Neural progenitor cell (in vitro differentiated cells): ENCODE measurements at regions not wholly inside any gene's neighbourhood (a gene's known extent, or its start where the extent isn't known, plus 50 kb on each side); places are given as distances from the start of the nearest gene placed in this dataset.
A peak's percentile ranks its signal among the peaks of the same experiment; 100 is the strongest.

ENCODE experiments used
- DNase-seq: peaks from one replicate; pipeline ENCODE4 v3.0.0-alpha.2; 2016; ENCODE audit warnings: low spot score
- H2AFZ ChIP-seq: fragments of 200-600 bp; sonication (generic); replicated peaks from 2 replicates; pipeline ENCODE4 v1.6.1; 2016; ENCODE audit warnings: antibody characterized with exemption
- H3F3A ChIP-seq: fragments of 200-600 bp; sonication (generic); 2 replicates; pipeline ENCODE4 v1.6.1; 2016; ENCODE audit warnings: antibody characterized with exemption, low read depth
- H3K27ac ChIP-seq: fragments of 200-600 bp; sonication (generic); 2 replicates; pipeline ENCODE4 v1.5.1; 2016; ENCODE audit warnings: mild to moderate bottlenecking
- H3K27me3 ChIP-seq: fragments of 200-600 bp; sonication (generic); 2 replicates; pipeline ENCODE4 v1.6.1; 2016; ENCODE audit warnings: mild to moderate bottlenecking, moderate library complexity
- H3K36me3 ChIP-seq: fragments of 200-600 bp; sonication (generic); 2 replicates; pipeline ENCODE4 v1.5.1; 2016
- H3K4me1 ChIP-seq: fragments of 200-600 bp; sonication (generic); 2 replicates; pipeline ENCODE4 v1.6.1; 2016; ENCODE audit warnings: mixed run types
- H3K4me2 ChIP-seq: fragments of 200-600 bp; sonication (generic); 2 replicates; pipeline ENCODE4 v1.6.1; 2016
- H3K4me3 ChIP-seq: fragments of 200-600 bp; sonication (generic); 2 replicates; pipeline ENCODE4 v1.5.1; 2016
- H3K79me2 ChIP-seq: fragments of 200-600 bp; sonication (generic); 2 replicates; pipeline ENCODE4 v1.6.1; 2016; ENCODE audit warnings: low read depth
- H3K9ac ChIP-seq: fragments of 200-600 bp; sonication (generic); 2 replicates; pipeline ENCODE4 v1.6.1; 2016
- H3K9me3 ChIP-seq: fragments of 200-600 bp; sonication (generic); 2 replicates; pipeline ENCODE4 v1.5.1; 2016; ENCODE audit warnings: low read depth
- H4K20me1 ChIP-seq: fragments of 200-600 bp; sonication (generic); 2 replicates; pipeline ENCODE4 v1.6.1; 2016; ENCODE audit warnings: low read depth
- H3K27ac Mint-ChIP-seq: 3 replicates; pipeline ENCODE4 v1.8.0; 2021; ENCODE audit warnings: mixed read lengths
- H3K27me3 Mint-ChIP-seq: 2 replicates; pipeline ENCODE4 v1.8.0; 2022; ENCODE audit warnings: low read depth, mild to moderate bottlenecking, inconsistent platforms, moderate library complexity, mixed read lengths; ENCODE audit not compliant: insufficient read depth
- H3K36me3 Mint-ChIP-seq: 3 replicates; pipeline ENCODE4 v1.8.0; 2021; ENCODE audit warnings: mixed read lengths
- H3K4me1 Mint-ChIP-seq: 3 replicates; pipeline ENCODE4 v1.8.0; 2021; ENCODE audit warnings: mixed read lengths
- H3K4me3 Mint-ChIP-seq: 3 replicates; pipeline ENCODE4 v1.8.0; 2021; ENCODE audit warnings: mild to moderate bottlenecking, moderate library complexity, mixed read lengths
- H3K9me3 Mint-ChIP-seq: 3 replicates; pipeline ENCODE4 v1.8.0; 2020; ENCODE audit warnings: mixed read lengths
- CTCF ChIP-seq: fragments of 200-600 bp; sonication (generic); IDR thresholded peaks from 2 replicates; pipeline ENCODE4 v1.5.1; 2017; ENCODE audit warnings: antibody characterized with exemption, mild to moderate bottlenecking
- EZH2 ChIP-seq: fragments of 200-600 bp; sonication (generic); IDR thresholded peaks from 2 replicates; pipeline ENCODE4 v1.6.1; 2017; ENCODE audit warnings: antibody characterized with exemption, mild to moderate bottlenecking, moderate library complexity
- EZH2phosphoT487 ChIP-seq: fragments of 200-600 bp; sonication (generic); IDR thresholded peaks from 2 replicates; pipeline ENCODE4 v1.6.1; 2017; ENCODE audit warnings: antibody characterized with exemption

DNA sequence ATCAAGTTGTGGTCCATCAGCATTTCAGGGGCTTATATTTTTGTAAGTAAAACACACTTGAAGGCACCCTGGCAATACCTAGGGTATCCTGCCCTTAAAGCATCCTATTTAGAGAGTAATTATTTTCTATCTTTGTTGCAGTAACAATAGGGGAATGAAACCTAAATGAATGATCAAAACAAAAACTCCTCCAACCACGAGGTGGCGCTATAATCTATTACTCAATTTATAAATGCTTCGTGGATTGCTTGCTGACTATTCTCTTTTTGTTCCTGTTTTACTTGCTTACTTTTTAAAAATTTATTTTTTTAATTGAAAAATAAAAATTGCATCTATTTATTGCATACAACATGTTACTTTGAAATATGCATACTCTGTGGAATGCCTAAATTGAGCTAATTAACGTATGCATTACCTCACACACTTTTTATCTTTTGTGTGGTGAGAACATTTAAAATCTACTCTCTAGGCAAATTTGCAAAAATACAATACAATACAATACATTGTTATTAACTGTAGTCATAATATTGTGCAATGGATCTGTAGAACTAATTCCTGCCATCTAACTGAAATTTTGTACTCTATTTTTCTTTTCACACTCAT, 147.7 kb upstream of the BMPER start:
- H2AFZ ChIP-seq: no peak overlapping the region
- H3K4me1 ChIP-seq: peaks cover 18% of the 10 kb centered on the region
- no peak overlapping the region for H3K27ac Mint-ChIP-seq
- no peaks in the 10 kb centered on the region for H3K27me3 ChIP-seq
- H3K79me2 ChIP-seq: no peaks in the 10 kb centered on the region
- no peaks in the 10 kb centered on the region for H3K36me3 Mint-ChIP-seq
- H3K36me3 ChIP-seq: no peaks in the 10 kb centered on the region
- TF ChIP-seq CTCF (peak; percentile 79), EZH2 (no peak)
- no peak overlapping the region for H3K4me3 ChIP-seq
- H3K4me2 ChIP-seq: no peak overlapping the region
- no peaks in the 10 kb centered on the region for H3K9me3 ChIP-seq
- H3K9ac ChIP-seq: no peak overlapping the region
- H4K20me1 ChIP-seq: no peaks in the 10 kb centered on the region
- peaks cover 2% of the 10 kb centered on the region for H3K27me3 Mint-ChIP-seq
- peaks cover 14% of the 10 kb centered on the region for H3K4me1 Mint-ChIP-seq
- H3F3A ChIP-seq: no peaks in the 10 kb centered on the region
- H3K4me3 Mint-ChIP-seq: no peak overlapping the region
- H3K27ac ChIP-seq: no peak overlapping the region
- no peaks in the 10 kb centered on the region for H3K9me3 Mint-ChIP-seq
- DNase-seq: peak; percentile 66

DNA sequence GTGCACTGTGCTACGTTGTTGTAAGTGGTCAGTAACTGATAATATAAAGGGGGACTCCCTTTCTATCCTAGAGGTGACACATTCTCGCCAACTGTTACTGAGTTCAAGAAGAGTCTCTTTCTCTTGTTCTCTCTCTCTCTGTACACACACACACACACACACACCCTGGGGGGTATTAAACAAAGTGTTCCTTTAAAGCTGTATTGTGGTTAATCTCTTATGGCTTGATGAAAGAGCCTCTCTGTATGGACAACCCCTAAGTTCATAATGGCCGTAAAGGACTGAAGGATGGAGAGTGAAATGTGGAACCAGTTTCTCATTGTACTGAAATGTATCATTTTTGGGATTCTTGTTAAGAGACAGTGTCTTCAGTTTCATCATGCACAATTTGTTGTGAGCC, 145.2 kb upstream of the BMPER start:
- DNase-seq: no peak
- Histone ChIP-seq H3K27ac (no peak overlapping the region), H4K20me1 (no peaks in the 10 kb centered on the region), H3K4me3 (no peak overlapping the region), H3F3A (no peaks in the 10 kb centered on the region), H3K27me3 (no peaks in the 10 kb centered on the region), H3K36me3 (no peaks in the 10 kb centered on the region), H3K4me1 (peaks cover 20% of the 10 kb centered on the region), H3K9ac (no peak overlapping the region), H3K4me2 (no peak overlapping the region), H2AFZ (no peak overlapping the region), H3K9me3 (no peaks in the 10 kb centered on the region), H3K79me2 (no peaks in the 10 kb centered on the region)
- Mint-ChIP-seq H3K4me3 (no peak overlapping the region), H3K27ac (no peak overlapping the region), H3K27me3 (peaks cover 2% of the 10 kb centered on the region), H3K4me1 (peaks cover 18% of the 10 kb centered on the region), H3K36me3 (no peaks in the 10 kb centered on the region), H3K9me3 (no peaks in the 10 kb centered on the region)
- TF ChIP-seq CTCF: no peak
- no peak for TF ChIP-seq EZH2phosphoT487

- H3K36me3 ChIP-seq: no peaks in the 10 kb centered on the region
- H3F3A ChIP-seq: no peaks in the 10 kb centered on the region
- Mint-ChIP-seq H3K9me3 (no peaks in the 10 kb centered on the region), H3K27me3 (peaks cover 2% of the 10 kb centered on the region), H3K27ac (no peak overlapping the region), H3K36me3 (no peaks in the 10 kb centered on the region), H3K4me1 (peaks cover 18% of the 10 kb centered on the region), H3K4me3 (no peak overlapping the region)
- H2AFZ ChIP-seq: no peak overlapping the region
- no peak overlapping the region for H3K27ac ChIP-seq
- no peaks in the 10 kb centered on the region for H3K9me3 ChIP-seq
- peaks cover 20% of the 10 kb centered on the region for H3K4me1 ChIP-seq
- no peaks in the 10 kb centered on the region for H4K20me1 ChIP-seq
- no peak for DNase-seq
- H3K4me2 ChIP-seq: no peak overlapping the region
- no peaks in the 10 kb centered on the region for H3K79me2 ChIP-seq
- TF ChIP-seq EZH2phosphoT487 (no peak), CTCF (no peak), EZH2 (no peak)
- H3K27me3 ChIP-seq: no peaks in the 10 kb centered on the region
- H3K9ac ChIP-seq: no peak overlapping the region
- no peak overlapping the region for H3K4me3 ChIP-seq
Observed at GRCh38 chr7:33760834-33761233, 144.5 kb upstream of the BMPER start.
